ENCODE measurements at regions not wholly inside any gene's neighbourhood (a gene's known extent, or its start where the extent isn't known, plus 50 kb on each side); places are given as distances from the start of the nearest gene placed in this dataset.

GRCh38 chr21:22399681-22400514 lies 1401.7 kb downstream of the NCAM2 start:
- CTCF ChIA-PET = no interaction called here
- no peak for TF ChIP-seq CTCF (IDR thresholded peaks at IDR 0.05; ENCODE audit: unreplicated experiment)
- DNase-seq = no peak
- H3K27ac Mint-ChIP-seq (ENCODE audit: unreplicated experiment) = no peak overlapping the region
- no peaks in the 10 kb centered on the region for H3K4me1 Mint-ChIP-seq (ENCODE audit: low read depth, unreplicated experiment)
- H3K4me3 Mint-ChIP-seq (ENCODE audit: low read depth, unreplicated experiment) = no peak overlapping the region
- BruUV-seq (replicated peaks) = no TSS peak
- H3K27me3 Mint-ChIP-seq (ENCODE audit: unreplicated experiment) = no peaks in the 10 kb centered on the region
- peaks cover 6% of the 10 kb centered on the region for H3K9me3 Mint-ChIP-seq (ENCODE audit: low read depth, unreplicated experiment)
- intact Hi-C loops (cut with micrococcal nuclease; ENCODE audit: unreplicated experiment) = no loop called here
- no peaks in the 10 kb centered on the region for H3K36me3 Mint-ChIP-seq (ENCODE audit: insufficient read depth, unreplicated experiment)

- peaks cover 13% of the 10 kb centered on the region for H3K9me3 Mint-ChIP-seq (ENCODE audit: low read depth, unreplicated experiment)
- CTCF ChIA-PET = interaction anchor here (0.6 kb wide), 1 partner anchor 12 kb away, joined by 3 read pairs; no protein-coding TSS in a partner anchor
- H3K4me3 Mint-ChIP-seq (ENCODE audit: low read depth, unreplicated experiment) = no peak overlapping the region
- no peaks in the 10 kb centered on the region for H3K27me3 Mint-ChIP-seq (ENCODE audit: unreplicated experiment)
- BruUV-seq (replicated peaks) = no TSS peak
- H3K36me3 Mint-ChIP-seq (ENCODE audit: insufficient read depth, unreplicated experiment) = no peaks in the 10 kb centered on the region
- H3K27ac Mint-ChIP-seq (ENCODE audit: unreplicated experiment) = no peak overlapping the region
- no peak for TF ChIP-seq CTCF (IDR thresholded peaks at IDR 0.05; ENCODE audit: unreplicated experiment)
- H3K4me1 Mint-ChIP-seq (ENCODE audit: low read depth, unreplicated experiment) = no peaks in the 10 kb centered on the region
- intact Hi-C loops (cut with micrococcal nuclease; ENCODE audit: unreplicated experiment) = no loop called here
- DNase-seq = no peak
These were observed 1411.4 kb downstream of the NCAM2 start for GRCh38 chr21:22409571-22409970.

- no peak overlapping the region for H3K27ac Mint-ChIP-seq (ENCODE audit: unreplicated experiment)
- CTCF ChIA-PET = no interaction called here
These were observed 1418.3 kb downstream of the NCAM2 start for GRCh38 chr21:22416555-22416954.

GRCh38 chr21:22421416-22422180 lies 1423.4 kb downstream of the NCAM2 start:
- no peak for TF ChIP-seq CTCF (IDR thresholded peaks at IDR 0.05; ENCODE audit: unreplicated experiment)
- Mint-ChIP-seq H3K4me1 (ENCODE audit: low read depth, unreplicated experiment) (no peaks in the 10 kb centered on the region), H3K9me3 (ENCODE audit: low read depth, unreplicated experiment) (peaks cover 4% of the 10 kb centered on the region), H3K4me3 (ENCODE audit: low read depth, unreplicated experiment) (no peak overlapping the region), H3K27me3 (ENCODE audit: unreplicated experiment) (no peaks in the 10 kb centered on the region), H3K36me3 (ENCODE audit: insufficient read depth, unreplicated experiment) (no peaks in the 10 kb centered on the region), H3K27ac (ENCODE audit: unreplicated experiment) (no peak overlapping the region)
- DNase-seq = no peak
- intact Hi-C loops (cut with micrococcal nuclease; ENCODE audit: unreplicated experiment) = no loop called here
- CTCF ChIA-PET = interaction anchor here (0.6 kb wide), 1 partner anchor 12 kb away, joined by 3 read pairs; no protein-coding TSS in a partner anchor
- BruUV-seq (replicated peaks) = no TSS peak

More at GRCh38 chr21:22416555-22416954, 1418.3 kb downstream of the NCAM2 start:
- no peaks in the 10 kb centered on the region for H3K4me1 Mint-ChIP-seq (ENCODE audit: low read depth, unreplicated experiment)
- TF ChIP-seq CTCF (IDR thresholded peaks at IDR 0.05; ENCODE audit: unreplicated experiment) = no peak
- H3K27me3 Mint-ChIP-seq (ENCODE audit: unreplicated experiment) = no peaks in the 10 kb centered on the region
- BruUV-seq (replicated peaks) = no TSS peak
- H3K4me3 Mint-ChIP-seq (ENCODE audit: low read depth, unreplicated experiment) = no peak overlapping the region
- intact Hi-C loops (cut with micrococcal nuclease; ENCODE audit: unreplicated experiment) = no loop called here
- no peaks in the 10 kb centered on the region for H3K36me3 Mint-ChIP-seq (ENCODE audit: insufficient read depth, unreplicated experiment)
- peaks cover 6% of the 10 kb centered on the region for H3K9me3 Mint-ChIP-seq (ENCODE audit: low read depth, unreplicated experiment)
- DNase-seq = no peak

All from Calu3 (cell line).